ENCODE measurements at regions not wholly inside any gene's neighbourhood (a gene's known extent, or its start where the extent isn't known, plus 50 kb on each side); places are given as distances from the start of the nearest gene placed in this dataset.
"Not testable (repeated sequence)": the region's sequence is repeated elsewhere in the genome, so short reads cannot be mapped to it uniquely, and the experiment has no call there.

DNA sequence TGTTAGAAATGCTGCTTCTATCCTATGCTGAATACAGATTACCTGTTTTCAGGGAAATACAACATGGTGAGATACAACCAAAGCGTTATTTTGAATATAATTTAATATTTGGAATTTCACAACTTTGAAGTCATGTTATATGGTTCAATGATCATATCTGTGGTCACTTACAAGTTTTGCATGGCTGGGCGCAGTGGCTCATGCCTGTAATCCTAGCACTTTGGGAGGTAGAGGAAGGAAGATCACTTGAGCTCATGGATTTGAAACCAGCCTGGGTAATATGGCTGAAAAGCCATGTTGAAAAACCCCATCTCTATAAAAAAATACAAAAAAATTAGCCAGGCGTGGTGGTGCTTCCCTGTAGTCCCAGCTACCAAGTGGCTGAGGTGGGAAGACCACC, 57.9 kb downstream of the DOP1B start:
- no peak for TF ChIP-seq ZNF274 (IDR thresholded peaks at IDR 0.05; ENCODE audit: low read depth, low read length)
- TF ChIP-seq SUZ12 (IDR thresholded peaks at IDR 0.05; ENCODE audit: extremely low read depth, insufficient read depth, insufficient read length): no peak
- TF ChIP-seq YY1 (IDR thresholded peaks at IDR 0.05; ENCODE audit: insufficient read depth, insufficient read length): no peak

DNA sequence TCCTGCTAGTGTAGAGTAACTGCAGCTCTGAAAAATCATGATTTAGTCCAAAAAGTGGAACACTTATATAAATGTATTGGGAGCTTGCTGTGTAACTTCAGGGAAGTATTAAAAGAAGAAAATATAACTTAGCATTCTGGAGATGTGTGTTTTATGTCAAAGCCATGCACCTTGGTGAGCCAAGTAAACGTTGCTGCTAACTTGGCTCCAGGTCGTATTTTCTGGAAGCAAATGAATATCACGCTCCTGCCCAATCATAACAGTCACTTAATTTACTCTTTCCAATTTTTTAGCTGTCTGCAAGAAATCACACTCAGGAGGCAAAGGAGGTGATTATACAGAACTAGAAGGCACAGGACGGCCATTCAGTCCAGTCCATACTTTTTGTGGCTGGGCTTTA, 61.1 kb downstream of the DOP1B start:
- Histone ChIP-seq H3K36me3 (ENCODE audit: insufficient read depth, insufficient read length, low read length) (peaks cover 24% of the 10 kb centered on the region), H3K4me1 (ENCODE audit: insufficient read depth, insufficient read length) (no peaks in the 10 kb centered on the region), H3K9ac (ENCODE audit: insufficient read length, low read depth) (no peak overlapping the region), H3K27me3 (ENCODE audit: insufficient read depth, insufficient read length) (no peaks in the 10 kb centered on the region), H3K9me3 (ENCODE audit: insufficient read depth, low read length) (no peaks in the 10 kb centered on the region), H3K4me3 (ENCODE audit: insufficient read length, low read depth) (no peak overlapping the region)
- TF ChIP-seq ZNF274 (IDR thresholded peaks at IDR 0.05; ENCODE audit: low read depth, low read length) (no peak), YY1 (IDR thresholded peaks at IDR 0.05; ENCODE audit: insufficient read depth, insufficient read length) (no peak), SUZ12 (IDR thresholded peaks at IDR 0.05; ENCODE audit: extremely low read depth, insufficient read depth, insufficient read length) (no peak)
- no peak for DNase-seq (ENCODE audit: low read depth, low spot score)

More for the DNA sequence above, 57.9 kb downstream of the DOP1B start:
- peaks cover 24% of the 10 kb centered on the region for H3K36me3 ChIP-seq (ENCODE audit: insufficient read depth, insufficient read length, low read length)
- H3K4me3 ChIP-seq (ENCODE audit: insufficient read length, low read depth): no peak overlapping the region
- H3K9ac ChIP-seq (ENCODE audit: insufficient read length, low read depth): no peak overlapping the region
- H3K27me3 ChIP-seq (ENCODE audit: insufficient read depth, insufficient read length): no peaks in the 10 kb centered on the region
- no peak for DNase-seq (ENCODE audit: low read depth, low spot score)
- H3K9me3 ChIP-seq (ENCODE audit: insufficient read depth, low read length): no peaks in the 10 kb centered on the region
- H3K4me1 ChIP-seq (ENCODE audit: insufficient read depth, insufficient read length): peaks cover 7% of the 10 kb centered on the region

DNA sequence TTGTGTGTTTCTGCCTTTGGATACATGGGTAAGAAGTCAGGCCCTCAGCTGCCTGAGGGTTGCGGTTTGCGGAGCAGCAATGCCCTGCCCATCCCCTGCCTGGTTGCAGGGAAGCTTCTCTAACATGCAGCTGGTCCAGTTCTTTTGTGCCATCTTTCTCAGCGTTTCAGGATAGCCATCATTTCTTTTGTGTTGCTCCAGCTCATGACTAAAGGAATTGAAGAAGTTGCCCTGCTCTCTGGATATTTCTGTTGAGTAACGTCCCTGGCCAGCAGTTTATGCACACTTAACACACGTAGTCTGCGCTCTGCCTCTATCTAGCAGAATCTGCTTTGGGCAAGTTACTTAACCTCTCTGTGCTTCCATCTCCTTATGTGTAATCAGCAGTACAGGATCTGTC, 62.1 kb downstream of the DOP1B start:
- Histone ChIP-seq H3K4me1 (ENCODE audit: insufficient read depth, insufficient read length) (no peaks in the 10 kb centered on the region), H3K9ac (ENCODE audit: insufficient read length, low read depth) (no peak overlapping the region), H3K9me3 (ENCODE audit: insufficient read depth, low read length) (no peaks in the 10 kb centered on the region), H3K4me3 (ENCODE audit: insufficient read length, low read depth) (no peak overlapping the region), H3K36me3 (ENCODE audit: insufficient read depth, insufficient read length, low read length) (peaks cover 22% of the 10 kb centered on the region), H3K27me3 (ENCODE audit: insufficient read depth, insufficient read length) (no peaks in the 10 kb centered on the region)
- TF ChIP-seq YY1 (IDR thresholded peaks at IDR 0.05; ENCODE audit: insufficient read depth, insufficient read length) (no peak), SUZ12 (IDR thresholded peaks at IDR 0.05; ENCODE audit: extremely low read depth, insufficient read depth, insufficient read length) (no peak), ZNF274 (IDR thresholded peaks at IDR 0.05; ENCODE audit: low read depth, low read length) (no peak)
- no peak for DNase-seq (ENCODE audit: low read depth, low spot score)

- Histone ChIP-seq H3K27me3 (ENCODE audit: insufficient read depth, insufficient read length) (no peaks in the 10 kb centered on the region), H3K36me3 (ENCODE audit: insufficient read depth, insufficient read length, low read length) (peaks cover 11% of the 10 kb centered on the region), H3K9me3 (ENCODE audit: insufficient read depth, low read length) (no peaks in the 10 kb centered on the region), H3K4me1 (ENCODE audit: insufficient read depth, insufficient read length) (peaks cover 2% of the 10 kb centered on the region), H3K9ac (ENCODE audit: insufficient read length, low read depth) (no peak overlapping the region), H3K4me3 (ENCODE audit: insufficient read length, low read depth) (no peak overlapping the region)
- TF ChIP-seq YY1 (IDR thresholded peaks at IDR 0.05; ENCODE audit: insufficient read depth, insufficient read length) (no peak), ZNF274 (IDR thresholded peaks at IDR 0.05; ENCODE audit: low read depth, low read length) (no peak), SUZ12 (IDR thresholded peaks at IDR 0.05; ENCODE audit: extremely low read depth, insufficient read depth, insufficient read length) (no peak)
- no peak for DNase-seq (ENCODE audit: low read depth, low spot score)
Measured at GRCh38 chr21:36223451-36223850, 66.8 kb downstream of the DOP1B start.

DNA sequence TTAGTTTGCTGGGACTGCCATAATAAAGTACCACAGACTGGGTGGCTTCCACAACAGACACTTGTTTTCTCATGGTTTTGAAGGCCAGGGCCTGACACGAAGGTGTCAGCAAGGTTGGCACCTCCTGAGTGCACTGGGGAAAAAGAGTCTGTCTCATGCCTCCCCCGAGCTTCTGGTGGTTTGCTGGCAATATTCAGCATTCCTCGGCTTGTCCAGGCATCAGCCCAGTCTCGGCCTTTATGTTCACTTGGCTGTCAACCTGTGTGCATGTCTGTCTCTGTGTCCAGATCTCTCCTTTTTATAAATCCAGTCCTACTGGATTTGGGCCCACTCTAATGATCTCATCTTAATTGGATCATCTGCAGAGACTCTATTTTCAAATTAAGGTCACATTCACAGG, 72.6 kb downstream of the DOP1B start:
- peaks cover 2% of the 10 kb centered on the region for H3K4me1 ChIP-seq (ENCODE audit: insufficient read depth, insufficient read length)
- TF ChIP-seq ZNF274 (IDR thresholded peaks at IDR 0.05; ENCODE audit: low read depth, low read length) (no peak), SUZ12 (IDR thresholded peaks at IDR 0.05; ENCODE audit: extremely low read depth, insufficient read depth, insufficient read length) (no peak), YY1 (IDR thresholded peaks at IDR 0.05; ENCODE audit: insufficient read depth, insufficient read length) (no peak)
- H3K9ac ChIP-seq (ENCODE audit: insufficient read length, low read depth): no peak overlapping the region
- no peak for DNase-seq (ENCODE audit: low read depth, low spot score)
- no peaks in the 10 kb centered on the region for H3K27me3 ChIP-seq (ENCODE audit: insufficient read depth, insufficient read length)
- no peak overlapping the region for H3K4me3 ChIP-seq (ENCODE audit: insufficient read length, low read depth)
- peaks cover 21% of the 10 kb centered on the region for H3K36me3 ChIP-seq (ENCODE audit: insufficient read depth, insufficient read length, low read length)
- no peaks in the 10 kb centered on the region for H3K9me3 ChIP-seq (ENCODE audit: insufficient read depth, low read length)

GRCh38 chr21:36231444-36231843, 74.8 kb downstream of the DOP1B start:
- not testable (repeated sequence) for H3K9me3 ChIP-seq (ENCODE audit: insufficient read depth, low read length); H3K27me3 ChIP-seq (ENCODE audit: insufficient read depth, insufficient read length); H3K4me1 ChIP-seq (ENCODE audit: insufficient read depth, insufficient read length); H3K9ac ChIP-seq (ENCODE audit: insufficient read length, low read depth); H3K4me3 ChIP-seq (ENCODE audit: insufficient read length, low read depth); DNase-seq (ENCODE audit: low read depth, low spot score)
- H3K36me3 ChIP-seq (ENCODE audit: insufficient read depth, insufficient read length, low read length): peaks cover 21% of the 10 kb centered on the region

DNA sequence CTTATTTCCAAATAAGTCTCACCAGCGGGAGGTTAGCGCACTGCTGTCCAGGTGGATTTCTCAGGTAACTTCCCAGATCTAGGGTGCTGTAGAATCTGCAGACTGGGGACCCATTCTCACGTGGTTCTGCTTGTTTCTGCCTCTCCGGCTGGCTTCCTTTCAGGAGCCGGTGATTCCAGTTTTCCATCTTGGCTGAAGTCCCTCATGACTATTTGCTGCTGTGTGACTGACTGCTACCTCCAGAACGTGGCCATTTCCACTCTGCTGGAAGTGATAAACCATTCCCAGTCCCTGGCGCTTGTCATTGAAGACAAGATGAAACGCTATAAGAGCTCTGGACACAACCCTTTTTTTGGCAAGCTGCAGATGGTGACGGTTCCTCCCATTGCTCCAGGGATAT, 76.0 kb downstream of the DOP1B start:
- H3K9me3 ChIP-seq (ENCODE audit: insufficient read depth, low read length): no peaks in the 10 kb centered on the region
- no peak for DNase-seq (ENCODE audit: low read depth, low spot score)
- H3K4me1 ChIP-seq (ENCODE audit: insufficient read depth, insufficient read length): no peaks in the 10 kb centered on the region
- H3K27me3 ChIP-seq (ENCODE audit: insufficient read depth, insufficient read length): no peaks in the 10 kb centered on the region
- H3K36me3 ChIP-seq (ENCODE audit: insufficient read depth, insufficient read length, low read length): peaks cover 28% of the 10 kb centered on the region
- H3K9ac ChIP-seq (ENCODE audit: insufficient read length, low read depth): no peak overlapping the region
- no peak overlapping the region for H3K4me3 ChIP-seq (ENCODE audit: insufficient read length, low read depth)
- TF ChIP-seq SUZ12 (IDR thresholded peaks at IDR 0.05; ENCODE audit: extremely low read depth, insufficient read depth, insufficient read length) (no peak), ZNF274 (IDR thresholded peaks at IDR 0.05; ENCODE audit: low read depth, low read length) (no peak), YY1 (IDR thresholded peaks at IDR 0.05; ENCODE audit: insufficient read depth, insufficient read length) (no peak)

DNA sequence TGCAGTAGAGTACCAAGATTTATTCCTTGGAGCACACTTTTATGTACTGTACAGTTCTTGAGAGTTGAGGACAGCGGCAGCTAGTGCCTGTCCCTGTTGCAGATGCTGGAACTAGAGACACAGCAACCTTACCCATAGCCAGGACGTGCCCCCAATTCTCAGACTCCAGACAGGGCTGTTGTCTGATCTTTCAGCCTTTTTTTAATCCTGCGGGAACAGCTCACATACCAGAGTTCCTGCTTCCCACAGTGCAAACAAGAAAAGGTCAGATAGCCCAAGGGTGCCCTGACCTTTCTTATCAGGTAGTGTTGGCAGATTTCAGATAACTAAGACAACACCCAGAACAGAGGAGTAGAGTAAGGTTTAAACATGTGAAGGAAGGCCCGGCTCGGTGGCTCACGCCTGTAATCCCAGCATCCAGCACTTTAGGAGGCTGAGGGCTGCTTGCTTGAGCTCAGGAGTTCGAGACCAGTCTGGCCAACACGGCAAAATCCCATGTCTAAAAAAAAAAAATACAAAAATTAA, 78.5 kb downstream of the DOP1B start:
- Histone ChIP-seq H3K36me3 (ENCODE audit: insufficient read depth, insufficient read length, low read length) (peaks cover 35% of the 10 kb centered on the region), H3K9ac (ENCODE audit: insufficient read length, low read depth) (no peak overlapping the region)
- TF ChIP-seq YY1 (IDR thresholded peaks at IDR 0.05; ENCODE audit: insufficient read depth, insufficient read length) (no peak), ZNF274 (IDR thresholded peaks at IDR 0.05; ENCODE audit: low read depth, low read length) (no peak), SUZ12 (IDR thresholded peaks at IDR 0.05; ENCODE audit: extremely low read depth, insufficient read depth, insufficient read length) (no peak)

More for the DNA sequence above, 78.5 kb downstream of the DOP1B start:
- no peak for DNase-seq (ENCODE audit: low read depth, low spot score)
- no peaks in the 10 kb centered on the region for H3K27me3 ChIP-seq (ENCODE audit: insufficient read depth, insufficient read length)
- no peaks in the 10 kb centered on the region for H3K9me3 ChIP-seq (ENCODE audit: insufficient read depth, low read length)
- H3K4me3 ChIP-seq (ENCODE audit: insufficient read length, low read depth): no peak overlapping the region
- H3K4me1 ChIP-seq (ENCODE audit: insufficient read depth, insufficient read length): no peaks in the 10 kb centered on the region

All from NT2/D1 (cell line).